ENCODE measurements at regions not wholly inside any gene's neighbourhood (a gene's known extent, or its start where the extent isn't known, plus 50 kb on each side); places are given as distances from the start of the nearest gene placed in this dataset.

GRCh38 chr6:1227935-1228753, 83.8 kb upstream of the FOXQ1 start:
- no peak for TF ChIP-seq CTCF (IDR thresholded peaks at IDR 0.05; ENCODE audit: insufficient read depth, missing control alignments)
- FAIRE-seq (no peak), DNase-seq (ENCODE audit: insufficient read length, low spot score) (no peak)

- no peak for DNase-seq (ENCODE audit: insufficient read length, low spot score)
- no peak for FAIRE-seq
- TF ChIP-seq CTCF (IDR thresholded peaks at IDR 0.05; ENCODE audit: insufficient read depth, missing control alignments): no peak
Observed at GRCh38 chr6:1227600-1227934, 84.3 kb upstream of the FOXQ1 start.

GRCh38 chr6:1226277-1227099, 85.4 kb upstream of the FOXQ1 start:
- DNase-seq (ENCODE audit: insufficient read length, low spot score) (no peak), FAIRE-seq (no peak)
- no peak for TF ChIP-seq CTCF (IDR thresholded peaks at IDR 0.05; ENCODE audit: insufficient read depth, missing control alignments)

- DNase-seq (ENCODE audit: insufficient read length, low spot score): no peak
- TF ChIP-seq CTCF (IDR thresholded peaks at IDR 0.05; ENCODE audit: insufficient read depth, missing control alignments): no peak
- FAIRE-seq: no peak
Observed at GRCh38 chr6:1224514-1224913, 87.4 kb upstream of the FOXQ1 start.

- DNase-seq (ENCODE audit: insufficient read length, low spot score): no peak
- no peak for FAIRE-seq
- TF ChIP-seq CTCF (IDR thresholded peaks at IDR 0.05; ENCODE audit: insufficient read depth, missing control alignments): no peak
Observed at GRCh38 chr6:1222728-1223595, 88.9 kb upstream of the FOXQ1 start.

- FAIRE-seq: no peak
- no peak for TF ChIP-seq CTCF (IDR thresholded peaks at IDR 0.05; ENCODE audit: insufficient read depth, missing control alignments)
- no peak for DNase-seq (ENCODE audit: insufficient read length, low spot score)
Observed at GRCh38 chr6:1217396-1217795, 94.5 kb upstream of the FOXQ1 start.
